Psoas muscle (tissue), 7 donors: ENCODE measurements at regions not wholly inside any gene's neighbourhood (a gene's known extent, or its start where the extent isn't known, plus 50 kb on each side); places are given as distances from the start of the nearest gene placed in this dataset.

ENCODE experiments used
- ATAC-seq, 4 donors: fragments of 200-7000 bp; cut with Tn5 transposase; one replicate each; pipeline ENCODE4 v1.9.1; 2020; ENCODE audit warnings: moderate library complexity in 3 of 4, mild to moderate bottlenecking in 2 of 4
- DNase-seq, 2 donors: peaks; one replicate each; pipeline ENCODE4 v3.0.0-alpha.2; 2020
- H3K27ac ChIP-seq: fragments of 200-600 bp; one replicate; pipeline ENCODE4 v1.8.0; 2022
- H3K27me3 ChIP-seq, 3 donors: fragments of 200-600 bp in 1 of 3; one replicate each; pipeline versions ENCODE4 v1.6.1 to v1.8.0; 2013 to 2022; ENCODE audit warnings: low read length in 2 of 3, mild to moderate bottlenecking in 2 of 3, moderate library complexity in 1 of 3; ENCODE audit not compliant: insufficient read depth in 3 of 3
- H3K36me3 ChIP-seq, 2 donors: fragments of 200-600 bp in 1 of 2; one replicate each; pipeline versions ENCODE4 v1.6.1 to v1.8.0; 2013 to 2022; ENCODE audit warnings: low read depth in 1 of 2, mild to moderate bottlenecking in 1 of 2, moderate library complexity in 1 of 2; ENCODE audit not compliant: insufficient read depth in 1 of 2
- H3K4me1 ChIP-seq: fragments of 200-600 bp; one replicate; pipeline ENCODE4 v1.8.0; 2022
- H3K4me3 ChIP-seq: fragments of 200-600 bp; one replicate; pipeline ENCODE4 v1.8.0; 2022; ENCODE audit warnings: mild to moderate bottlenecking
- H3K9me3 ChIP-seq: fragments of 200-600 bp; one replicate; pipeline ENCODE4 v1.8.0; 2022
- WGBS, 3 donors: extraction: QIAGEN DNeasy Blood & Tissue Kit; methylation state at CpG; one replicate each; pipeline versions ENCODE4 v1.1.6 to v1.1.7; 2013; 5-methylcytosine and 5-hydroxymethylcytosine counted together
- intact Hi-C, 2 donors: fragments of 100-400 bp; cut with DNase I; formaldehyde crosslinking; loops; one replicate each; pipeline versions ENCODE4 v1.11.0 to v1.14.2; 2022
- TF ChIP-seq, protein P1 (sequence below): fragments of 200-600 bp; IDR thresholded peaks from one replicate; pipeline ENCODE4 v1.8.0; 2022; ENCODE audit warnings: antibody characterized with exemption
- donor health status: healthy with polysubstance abuse.
- donor health status: DM: no; HTN: no; CAD: no; lungs with moderate emphysema.
- donor health status: Bipolar disorder and iron deficiency.
- donor health status: healthy.
- donor health status: DM: yes; HTN: yes; CAD: no.
- donor health status: DM: no; HTN: no; CAD: no.
- donor health status: DM: yes; HTN: yes; CAD: no.

DNA sequence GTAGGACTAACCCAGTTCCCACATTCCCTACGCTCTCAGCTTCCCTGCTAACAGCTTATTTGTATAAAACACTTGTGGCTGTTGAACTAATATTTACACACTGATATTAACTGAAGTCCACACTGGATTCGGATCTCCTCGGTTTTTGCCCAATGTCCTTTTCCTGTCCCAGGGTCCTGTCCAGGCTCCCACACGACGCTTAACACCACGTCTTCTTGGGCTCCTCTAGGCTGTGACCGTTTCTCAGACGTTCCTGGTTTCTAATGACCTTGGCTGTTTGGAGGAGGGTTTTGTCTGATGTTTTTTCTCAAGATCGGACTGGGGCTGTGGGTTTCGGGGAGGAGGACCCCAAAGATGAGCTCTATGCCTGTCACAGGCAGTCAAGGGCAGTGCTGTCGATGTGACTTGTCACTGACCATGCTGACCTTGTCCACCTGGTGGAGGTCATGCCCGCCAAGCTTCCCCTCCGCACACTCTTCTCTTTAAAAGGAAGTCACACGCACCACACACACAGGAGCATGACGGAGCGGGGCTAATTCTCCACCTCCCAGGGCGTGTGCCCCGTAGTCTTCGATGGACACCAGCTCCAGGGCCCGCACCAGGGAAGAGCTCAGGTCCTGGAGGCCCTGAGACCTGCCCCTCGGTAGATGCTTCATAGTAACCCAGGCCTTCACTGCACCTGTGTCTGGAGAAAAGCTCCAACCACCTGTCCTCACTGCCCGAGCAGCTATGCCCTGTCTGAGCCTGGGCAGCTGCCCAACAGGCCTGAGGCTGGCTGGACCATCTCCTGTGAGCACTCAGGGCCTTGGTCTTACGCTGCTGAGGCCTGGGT is 72.0 kb downstream of the TTLL2 start:
- WGBS, 3 donors: 83 to 85% (median 83%) methylated on average over 22 to 23 of the region's 23 CpGs
- TF ChIP-seq, protein P1, sequence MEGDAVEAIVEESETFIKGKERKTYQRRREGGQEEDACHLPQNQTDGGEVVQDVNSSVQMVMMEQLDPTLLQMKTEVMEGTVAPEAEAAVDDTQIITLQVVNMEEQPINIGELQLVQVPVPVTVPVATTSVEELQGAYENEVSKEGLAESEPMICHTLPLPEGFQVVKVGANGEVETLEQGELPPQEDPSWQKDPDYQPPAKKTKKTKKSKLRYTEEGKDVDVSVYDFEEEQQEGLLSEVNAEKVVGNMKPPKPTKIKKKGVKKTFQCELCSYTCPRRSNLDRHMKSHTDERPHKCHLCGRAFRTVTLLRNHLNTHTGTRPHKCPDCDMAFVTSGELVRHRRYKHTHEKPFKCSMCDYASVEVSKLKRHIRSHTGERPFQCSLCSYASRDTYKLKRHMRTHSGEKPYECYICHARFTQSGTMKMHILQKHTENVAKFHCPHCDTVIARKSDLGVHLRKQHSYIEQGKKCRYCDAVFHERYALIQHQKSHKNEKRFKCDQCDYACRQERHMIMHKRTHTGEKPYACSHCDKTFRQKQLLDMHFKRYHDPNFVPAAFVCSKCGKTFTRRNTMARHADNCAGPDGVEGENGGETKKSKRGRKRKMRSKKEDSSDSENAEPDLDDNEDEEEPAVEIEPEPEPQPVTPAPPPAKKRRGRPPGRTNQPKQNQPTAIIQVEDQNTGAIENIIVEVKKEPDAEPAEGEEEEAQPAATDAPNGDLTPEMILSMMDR: no peak
- H3K27ac ChIP-seq: no peak overlapping the region
- H3K4me3 ChIP-seq: no peak overlapping the region
- intact Hi-C loops: no loop called here
- ATAC-seq: no peak
- peaks cover 0 to 7% (median 5%) of the 10 kb centered on the region in 3 donors for H3K27me3 ChIP-seq
- H3K9me3 ChIP-seq: no peaks in the 10 kb centered on the region
- H3K4me1 ChIP-seq: no peaks in the 10 kb centered on the region
- H3K36me3 ChIP-seq: no peaks in the 10 kb centered on the region
- DNase-seq: no peak

DNA sequence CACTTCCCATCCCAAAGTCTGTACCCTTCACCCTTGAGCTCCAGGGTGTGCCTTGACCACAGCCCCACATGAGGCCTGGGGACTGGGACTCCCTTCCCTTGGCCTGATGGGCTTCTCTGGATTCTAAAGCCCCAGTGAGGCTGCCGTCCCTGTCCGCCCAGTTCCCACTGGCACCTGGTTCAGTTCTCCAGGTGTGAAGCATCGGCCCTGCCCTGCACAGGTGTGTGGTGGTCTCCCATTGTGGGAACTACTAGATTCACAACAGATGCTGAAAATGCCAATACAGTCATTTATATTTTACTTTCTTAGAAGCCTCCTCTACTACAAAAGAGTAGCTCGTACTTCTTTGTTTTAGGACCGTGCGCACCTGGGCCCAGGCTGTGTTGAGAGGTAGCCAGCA is 72.8 kb downstream of the TTLL2 start:
- H3K4me3 ChIP-seq: no peak overlapping the region
- TF ChIP-seq, protein P1: no peak
- H3K27ac ChIP-seq: no peak overlapping the region
- H3K4me1 ChIP-seq: no peaks in the 10 kb centered on the region
- no peaks in the 10 kb centered on the region for H3K9me3 ChIP-seq
- no peak for DNase-seq
- peaks cover 0 to 11% (median 5%) of the 10 kb centered on the region in 3 donors for H3K27me3 ChIP-seq
- intact Hi-C loops: no loop called here
- WGBS, 3 donors: 93 to 98% (median 96%) methylated on average over 6 of the region's 6 CpGs
- no peaks in the 10 kb centered on the region for H3K36me3 ChIP-seq
- no peak for ATAC-seq

DNA sequence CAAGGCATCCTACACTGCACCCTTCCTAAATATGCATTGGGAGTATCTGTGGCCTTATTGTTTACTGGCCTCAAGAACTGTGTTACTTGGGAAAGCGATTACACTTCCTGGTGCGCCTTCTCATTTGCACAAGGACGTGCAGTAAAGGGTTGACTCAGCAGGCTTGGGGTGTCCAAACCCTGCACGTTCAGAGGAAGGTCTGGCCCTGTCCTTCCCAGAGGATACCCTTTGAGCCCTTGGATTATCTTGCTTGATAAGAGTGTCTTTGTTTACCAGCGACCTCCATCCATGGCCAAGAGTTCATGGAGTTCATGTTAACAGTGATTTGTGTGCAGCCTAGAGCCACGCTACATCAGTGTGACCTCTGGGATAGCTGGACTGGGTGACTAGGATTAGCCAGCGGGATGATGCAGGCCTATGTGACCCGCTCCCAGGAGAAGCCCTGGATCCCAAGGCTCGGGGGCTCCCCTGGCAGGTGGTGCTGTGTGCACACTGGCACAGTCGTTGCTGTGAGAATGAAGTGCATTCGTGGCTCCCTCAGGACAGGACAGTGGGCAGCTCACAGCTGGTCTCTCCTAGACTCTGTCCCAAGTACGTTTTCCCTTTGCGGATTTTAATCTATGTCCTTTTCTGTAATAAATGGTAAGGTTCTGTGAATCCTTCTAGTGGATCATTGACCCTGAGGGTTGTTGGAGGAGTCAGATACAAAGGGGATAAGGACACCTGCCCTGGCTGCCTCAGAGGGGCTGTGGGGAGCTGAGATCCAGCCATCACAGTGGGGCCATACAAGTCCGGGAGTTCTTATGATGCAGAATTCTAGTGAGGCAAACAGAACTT is 73.5 kb downstream of the TTLL2 start:
- intact Hi-C loops: no loop called here

DNA sequence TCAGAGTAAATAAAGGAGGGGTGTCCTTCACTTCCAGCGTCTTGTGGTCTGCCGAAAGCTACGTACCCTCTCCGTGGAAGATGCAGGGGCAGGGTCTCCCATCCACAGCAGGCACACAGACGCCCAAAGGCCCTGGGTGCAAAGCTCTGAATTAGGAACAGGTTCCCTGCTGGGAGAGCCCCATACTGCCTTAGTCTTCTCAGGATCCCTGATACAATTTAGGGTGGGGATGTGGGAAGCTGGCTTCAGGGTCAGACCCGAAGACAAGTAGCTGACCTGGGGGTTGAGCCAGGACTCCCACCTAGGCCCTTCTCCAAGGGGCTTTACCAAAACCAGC is 74.1 kb downstream of the TTLL2 start:
- intact Hi-C loops: no loop called here

More for the DNA sequence above, 73.5 kb downstream of the TTLL2 start:
- ATAC-seq (no peak), DNase-seq (no peak)
- no peak overlapping the region for H3K4me3 ChIP-seq
- no peaks in the 10 kb centered on the region for H3K36me3 ChIP-seq
- WGBS, 3 donors: 78 to 84% (median 80%) methylated on average over 14 of the region's 14 CpGs
- TF ChIP-seq, protein P1: no peak
- H3K27me3 ChIP-seq: peaks cover 0 to 11% (median 5%) of the 10 kb centered on the region in 3 donors
- H3K4me1 ChIP-seq: no peaks in the 10 kb centered on the region
- no peak overlapping the region for H3K27ac ChIP-seq
- H3K9me3 ChIP-seq: no peaks in the 10 kb centered on the region

More for the DNA sequence above, 74.1 kb downstream of the TTLL2 start:
- no peak overlapping the region for H3K4me3 ChIP-seq
- no peak for ATAC-seq
- TF ChIP-seq, protein P1: no peak
- no peaks in the 10 kb centered on the region for H3K9me3 ChIP-seq
- H3K36me3 ChIP-seq: no peaks in the 10 kb centered on the region
- DNase-seq: no peak
- H3K27ac ChIP-seq: no peak overlapping the region
- no peaks in the 10 kb centered on the region for H3K4me1 ChIP-seq
- H3K27me3 ChIP-seq: peaks cover 0 to 11% (median 5%) of the 10 kb centered on the region in 3 donors
- WGBS, 3 donors: 91 to 94% (median 91%) methylated on average over 6 of the region's 6 CpGs
